GM18505 (cell line): ENCODE measurements at regions not wholly inside any gene's neighbourhood (a gene's known extent, or its start where the extent isn't known, plus 50 kb on each side); places are given as distances from the start of the nearest gene placed in this dataset.

Experiments
- ATAC-seq: cut with Tn5 transposase; IDR thresholded peaks from one replicate; pipeline ENCODE4 v1.9.1; 2021; ENCODE audit not compliant: unreplicated experiment
- POLR2A ChIP-seq: IDR thresholded peaks from 4 replicates; pipeline ENCODE4 v1.6.1; 2011; ENCODE audit warnings: borderline replicate concordance; ENCODE audit not compliant: insufficient read depth, insufficient read length; ENCODE audit errors: extremely low read depth

- TF ChIP-seq POLR2A = no peak
- no peak for ATAC-seq
Observed at GRCh38 chr2:204434660-204435462, 110.4 kb upstream of the PARD3B start.

DNA sequence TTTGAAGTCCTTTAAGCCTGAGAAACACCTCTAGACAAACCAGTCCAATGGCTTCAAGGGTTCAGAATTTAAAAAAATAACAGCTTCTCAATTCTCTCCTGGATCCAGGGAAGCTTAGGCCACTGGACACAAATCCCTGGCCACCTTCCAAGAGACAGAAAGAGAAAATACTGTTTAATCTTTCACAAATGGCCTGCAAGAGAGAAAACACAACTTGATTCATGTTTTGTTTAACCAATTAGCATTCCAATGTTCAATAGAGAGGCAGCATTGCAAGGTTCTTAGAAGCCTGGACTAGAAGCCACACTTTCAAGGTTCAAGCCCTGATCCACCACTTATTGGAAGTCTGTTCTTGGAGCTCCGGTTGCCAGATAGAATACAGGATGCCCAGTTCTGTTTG is 109.0 kb upstream of the PARD3B start:
- no peak for ATAC-seq
- no peak for TF ChIP-seq POLR2A

DNA sequence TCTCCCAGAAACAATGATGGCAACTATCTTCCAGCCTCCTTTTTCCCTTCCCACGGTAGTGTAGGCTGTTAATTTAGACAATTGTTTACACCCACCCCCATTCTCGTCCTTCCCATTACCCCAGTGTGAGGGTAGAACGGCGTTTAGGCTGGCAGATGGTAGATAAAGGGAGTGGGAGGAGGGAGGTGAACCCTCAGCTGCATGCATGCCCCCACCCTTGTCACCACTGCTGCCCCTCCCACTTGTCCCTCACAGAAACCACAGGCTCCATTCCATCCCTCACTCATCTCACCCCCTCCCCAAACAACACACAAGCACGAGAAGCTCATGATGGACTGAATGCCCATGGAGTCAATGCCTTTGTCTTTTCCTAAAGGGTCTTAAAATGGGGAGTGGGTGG is 107.9 kb upstream of the PARD3B start:
- ATAC-seq = no peak
- no peak for TF ChIP-seq POLR2A

- no peak for ATAC-seq
- TF ChIP-seq POLR2A = no peak
Observed at GRCh38 chr2:204437815-204438756, 107.2 kb upstream of the PARD3B start.

GRCh38 chr2:204441316-204441715 is 104.0 kb upstream of the PARD3B start:
- ATAC-seq = no peak
- no peak for TF ChIP-seq POLR2A

DNA sequence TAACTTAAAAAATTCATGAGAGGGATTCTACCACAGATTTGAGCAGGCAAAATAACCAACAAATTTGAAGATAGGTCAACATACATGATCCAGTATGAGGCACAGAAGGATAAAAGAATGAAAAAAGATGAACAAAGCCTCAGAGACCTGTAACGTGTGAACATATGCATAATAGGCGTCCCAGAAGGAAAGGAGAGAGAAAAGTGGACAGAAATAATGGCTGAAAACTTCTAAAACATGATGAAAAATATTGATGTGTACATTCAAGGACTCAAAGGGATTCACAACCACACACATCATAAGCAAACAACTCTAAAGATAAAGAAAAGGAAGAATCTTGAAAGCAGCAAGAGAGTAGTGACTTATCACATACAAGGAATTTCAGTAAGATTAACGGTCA is 100.1 kb upstream of the PARD3B start:
- ATAC-seq = no peak
- no peak for TF ChIP-seq POLR2A

DNA sequence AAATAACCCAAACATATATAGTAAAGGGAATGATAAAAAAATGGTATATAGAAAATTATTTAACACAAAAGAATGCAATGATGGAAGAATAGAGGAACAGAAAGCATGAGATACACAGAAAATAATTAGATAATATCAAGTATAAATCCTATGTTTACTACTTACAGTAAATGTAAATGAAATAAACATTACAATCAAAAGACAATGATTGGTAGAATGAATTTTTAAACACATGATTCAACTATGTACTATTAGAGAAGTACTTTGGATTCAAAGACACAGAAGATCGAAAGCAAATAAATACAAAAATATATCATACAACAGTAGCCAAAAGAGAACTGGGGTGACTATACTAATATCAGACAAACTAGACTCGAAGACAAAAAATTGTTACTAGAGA is 97.6 kb upstream of the PARD3B start:
- TF ChIP-seq POLR2A = no peak
- ATAC-seq = no peak

DNA sequence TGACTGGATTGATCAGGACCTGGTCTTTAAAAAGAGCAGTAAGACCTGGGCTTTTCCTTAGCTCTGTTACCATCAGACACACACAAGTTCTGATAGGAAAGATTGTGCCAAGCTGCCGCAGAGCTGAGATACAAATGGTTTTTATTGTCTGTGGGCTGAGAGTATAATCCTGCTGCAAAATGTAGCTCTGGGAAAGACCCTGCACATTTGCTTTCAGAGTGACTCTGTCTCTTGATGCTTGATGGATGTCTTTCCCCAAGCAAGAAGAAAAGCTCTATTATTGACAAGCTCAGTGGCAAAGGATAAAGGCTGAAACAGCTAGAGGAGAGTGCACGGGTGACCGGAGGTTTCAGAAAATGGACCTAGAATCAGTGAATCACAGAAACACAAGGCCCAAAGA is 95.3 kb upstream of the PARD3B start:
- TF ChIP-seq POLR2A = no peak
- ATAC-seq = no peak

GRCh38 chr2:204451766-204452165 is 93.5 kb upstream of the PARD3B start:
- no peak for ATAC-seq
- TF ChIP-seq POLR2A = no peak

GRCh38 chr2:204452464-204453023 is 92.7 kb upstream of the PARD3B start:
- ATAC-seq = no peak

GRCh38 chr2:204453730-204454167 is 91.5 kb upstream of the PARD3B start:
- no peak for ATAC-seq
- no peak for TF ChIP-seq POLR2A

More at GRCh38 chr2:204452464-204453023, 92.7 kb upstream of the PARD3B start:
- TF ChIP-seq POLR2A = no peak

GRCh38 chr2:204454672-204455380 is 90.4 kb upstream of the PARD3B start:
- no peak for TF ChIP-seq POLR2A
- no peak for ATAC-seq
